ENCODE measurements at regions not wholly inside any gene's neighbourhood (a gene's known extent, or its start where the extent isn't known, plus 50 kb on each side); places are given as distances from the start of the nearest gene placed in this dataset.

DNA sequence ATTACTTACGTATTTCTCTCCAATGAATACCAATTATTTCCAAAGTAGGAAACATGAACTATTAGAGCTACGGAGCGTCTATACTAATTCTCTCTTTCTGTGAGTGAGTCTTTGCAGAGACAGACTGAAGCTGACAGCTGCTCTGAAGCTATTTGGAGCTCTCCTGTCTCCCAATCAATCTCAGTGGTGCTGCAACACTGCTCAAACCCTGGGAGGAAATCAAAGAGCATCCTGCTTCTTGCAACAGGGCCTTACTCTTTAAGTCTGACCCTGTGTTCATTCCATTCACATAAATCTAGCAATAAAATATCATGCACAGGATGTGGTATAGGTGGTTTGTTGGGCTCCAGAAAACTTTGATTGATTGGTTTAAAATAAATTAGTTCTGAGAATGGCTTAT is 685.7 kb upstream of the IGFBP3 start:
- TF ChIP-seq, protein P1, sequence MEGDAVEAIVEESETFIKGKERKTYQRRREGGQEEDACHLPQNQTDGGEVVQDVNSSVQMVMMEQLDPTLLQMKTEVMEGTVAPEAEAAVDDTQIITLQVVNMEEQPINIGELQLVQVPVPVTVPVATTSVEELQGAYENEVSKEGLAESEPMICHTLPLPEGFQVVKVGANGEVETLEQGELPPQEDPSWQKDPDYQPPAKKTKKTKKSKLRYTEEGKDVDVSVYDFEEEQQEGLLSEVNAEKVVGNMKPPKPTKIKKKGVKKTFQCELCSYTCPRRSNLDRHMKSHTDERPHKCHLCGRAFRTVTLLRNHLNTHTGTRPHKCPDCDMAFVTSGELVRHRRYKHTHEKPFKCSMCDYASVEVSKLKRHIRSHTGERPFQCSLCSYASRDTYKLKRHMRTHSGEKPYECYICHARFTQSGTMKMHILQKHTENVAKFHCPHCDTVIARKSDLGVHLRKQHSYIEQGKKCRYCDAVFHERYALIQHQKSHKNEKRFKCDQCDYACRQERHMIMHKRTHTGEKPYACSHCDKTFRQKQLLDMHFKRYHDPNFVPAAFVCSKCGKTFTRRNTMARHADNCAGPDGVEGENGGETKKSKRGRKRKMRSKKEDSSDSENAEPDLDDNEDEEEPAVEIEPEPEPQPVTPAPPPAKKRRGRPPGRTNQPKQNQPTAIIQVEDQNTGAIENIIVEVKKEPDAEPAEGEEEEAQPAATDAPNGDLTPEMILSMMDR (IDR thresholded peaks at IDR 0.05; ENCODE audit: low read depth, low read length), result no peak
- TF ChIP-seq MYC (IDR thresholded peaks at IDR 0.05; ENCODE audit: low read depth, low read length) (no peak), POLR2A (IDR thresholded peaks at IDR 0.05; ENCODE audit: extremely low read depth, insufficient read length) (no peak)
- TF ChIP-seq, protein P2, sequence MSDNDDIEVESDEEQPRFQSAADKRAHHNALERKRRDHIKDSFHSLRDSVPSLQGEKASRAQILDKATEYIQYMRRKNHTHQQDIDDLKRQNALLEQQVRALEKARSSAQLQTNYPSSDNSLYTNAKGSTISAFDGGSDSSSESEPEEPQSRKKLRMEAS (IDR thresholded peaks at IDR 0.05; ENCODE audit: low read depth, low read length), result no peak
